ENCODE measurements at regions not wholly inside any gene's neighbourhood (a gene's known extent, or its start where the extent isn't known, plus 50 kb on each side); places are given as distances from the start of the nearest gene placed in this dataset.
"Not testable (repeated sequence)": the region's sequence is repeated elsewhere in the genome, so short reads cannot be mapped to it uniquely, and the experiment has no call there.

DNA sequence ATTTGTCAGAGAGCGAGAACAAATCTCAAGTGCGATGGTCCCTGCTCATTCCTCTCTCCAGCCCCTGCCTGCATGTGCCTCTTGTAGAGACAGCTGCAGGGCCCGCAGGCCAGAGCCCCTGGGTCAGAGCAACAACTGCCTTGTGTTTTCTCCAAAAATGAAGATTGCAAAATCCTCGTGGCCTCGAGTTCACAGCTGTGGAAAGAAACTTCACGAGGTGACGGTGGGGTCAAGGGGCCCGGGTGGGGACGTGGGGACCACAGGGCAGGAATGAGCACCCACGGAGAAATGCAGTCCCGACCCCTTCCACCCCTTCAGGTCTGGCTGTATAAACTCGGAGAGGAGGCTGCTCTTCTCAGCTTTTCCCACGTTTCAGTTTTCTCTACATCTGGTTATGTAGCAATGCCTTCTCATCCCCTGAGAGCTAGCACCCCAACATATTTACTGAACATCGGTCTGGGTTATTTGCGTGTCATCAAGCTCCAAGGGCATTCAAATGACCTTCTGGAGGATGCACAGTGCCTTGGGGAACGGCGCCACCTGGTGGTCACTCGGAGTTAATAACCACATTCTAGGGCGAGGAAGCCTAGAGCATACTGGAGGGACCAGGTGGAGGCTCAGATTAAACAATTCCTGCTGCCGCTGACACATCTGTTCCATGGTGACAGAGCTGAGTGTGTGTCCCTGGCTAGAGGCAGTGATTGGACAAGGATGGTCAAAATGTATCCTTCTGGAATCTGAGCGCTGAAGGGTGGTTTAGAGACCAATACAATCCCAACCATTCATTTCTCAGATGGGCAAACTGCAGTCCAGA, 91.4 kb upstream of the CYRIA start:
- Mint-ChIP-seq H3K27me3 (ENCODE audit: low read depth in 3 of 3) (peaks cover 0 to 8% (median 2%) of the 10 kb centered on the region in 3 donors), H3K4me3 (no peak overlapping the region), H3K36me3 (no peaks in the 10 kb centered on the region), H3K27ac (no peak overlapping the region), H3K4me1 (peaks cover 0 to 5% of the 10 kb centered on the region in 2 donors), H3K9me3 (no peaks in the 10 kb centered on the region)
- DNase-seq = peak; percentile 52 to 70 (median 61)

- Mint-ChIP-seq H3K4me3 (no peak overlapping the region), H3K9me3 (no peaks in the 10 kb centered on the region), H3K27ac (no peak overlapping the region), H3K4me1 (peaks cover 0 to 5% of the 10 kb centered on the region in 2 donors), H3K36me3 (no peaks in the 10 kb centered on the region), H3K27me3 (ENCODE audit: low read depth in 3 of 3) (peaks cover 0 to 6% (median 2%) of the 10 kb centered on the region in 3 donors)
- DNase-seq = no peak
Measured at GRCh38 chr2:16755442-16755841, 89.8 kb upstream of the CYRIA start.

DNA sequence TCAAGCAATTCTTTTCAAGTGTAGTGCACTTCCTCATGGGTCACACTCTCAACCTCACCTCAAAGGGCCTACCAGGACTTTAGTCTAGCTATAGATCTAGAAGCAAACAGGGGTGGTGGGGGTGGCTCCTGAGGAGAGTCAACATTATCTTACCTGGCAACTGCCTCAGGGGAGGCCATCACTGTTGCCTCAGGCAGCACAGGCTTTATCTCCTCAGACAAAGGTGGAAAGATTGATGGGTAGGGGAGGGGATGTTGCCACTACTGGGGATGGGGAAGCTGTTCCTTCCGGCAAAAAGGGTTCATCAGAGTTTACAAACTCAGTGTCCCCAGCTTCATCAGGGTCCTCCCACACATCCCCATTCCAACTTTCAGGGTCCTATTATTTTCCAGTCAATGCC, 87.4 kb upstream of the CYRIA start:
- H3K27ac Mint-ChIP-seq; H3K36me3 Mint-ChIP-seq; H3K9me3 Mint-ChIP-seq; H3K27me3 Mint-ChIP-seq (ENCODE audit: low read depth in 3 of 3); DNase-seq; H3K4me1 Mint-ChIP-seq; H3K4me3 Mint-ChIP-seq: not testable (repeated sequence)

- not testable (repeated sequence) for H3K4me1 Mint-ChIP-seq, H3K9me3 Mint-ChIP-seq, DNase-seq
Measured at GRCh38 chr2:16750925-16751214, 85.2 kb upstream of the CYRIA start.

DNA sequence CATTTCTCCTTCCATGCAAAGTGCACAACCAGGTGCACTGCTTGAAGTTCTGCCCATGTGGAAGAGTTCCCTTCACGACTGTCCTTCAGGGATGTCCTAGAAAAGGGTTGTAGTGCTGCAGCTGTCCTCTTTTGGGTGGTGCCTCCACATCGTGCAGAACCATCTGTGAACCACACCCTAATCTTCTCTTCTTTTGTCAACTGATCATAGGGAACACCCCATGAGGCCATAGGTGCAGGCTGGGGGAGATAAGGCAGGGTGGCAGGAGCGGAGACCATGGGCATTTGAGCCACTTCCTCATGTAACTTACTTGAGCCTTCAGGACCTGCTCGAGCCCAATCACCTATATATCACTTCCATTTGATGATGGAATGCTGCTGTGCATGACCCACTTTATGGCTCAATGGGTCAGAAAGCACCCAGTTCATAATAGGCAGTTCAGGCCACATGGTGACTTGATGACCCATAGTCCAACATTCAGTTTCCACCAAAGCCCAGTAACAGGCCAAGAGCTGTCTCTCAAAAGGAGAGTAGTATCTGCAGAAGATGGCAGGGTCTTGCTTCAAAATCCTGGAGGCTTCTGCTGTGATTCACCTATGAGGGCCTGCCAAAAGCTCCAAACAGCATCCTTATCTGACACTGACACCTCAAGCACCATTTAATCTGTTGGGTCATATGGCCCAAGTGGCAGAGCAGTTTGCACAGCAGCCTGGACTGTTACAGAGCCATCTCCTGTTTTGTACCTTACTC, 84.7 kb upstream of the CYRIA start:
- peaks cover 0 to 2% (median 0%) of the 10 kb centered on the region in 3 donors for H3K27me3 Mint-ChIP-seq (ENCODE audit: low read depth in 3 of 3)
- H3K4me1 Mint-ChIP-seq = no peaks in the 10 kb centered on the region
- no peaks in the 10 kb centered on the region for H3K9me3 Mint-ChIP-seq
- no peak for DNase-seq
- no peak overlapping the region for H3K27ac Mint-ChIP-seq
- peaks cover 0 to 4% (median 0%) of the 10 kb centered on the region in 3 donors for H3K36me3 Mint-ChIP-seq
- H3K4me3 Mint-ChIP-seq = no peak overlapping the region

More at GRCh38 chr2:16750925-16751214, 85.2 kb upstream of the CYRIA start:
- H3K27me3 Mint-ChIP-seq (ENCODE audit: low read depth in 3 of 3); H3K36me3 Mint-ChIP-seq; H3K4me3 Mint-ChIP-seq; H3K27ac Mint-ChIP-seq: not testable (repeated sequence)

GRCh38 chr2:16748511-16749266, 83.1 kb upstream of the CYRIA start:
- not testable (repeated sequence) for H3K27me3 Mint-ChIP-seq (ENCODE audit: low read depth in 3 of 3); H3K4me3 Mint-ChIP-seq; H3K27ac Mint-ChIP-seq; H3K36me3 Mint-ChIP-seq; H3K4me1 Mint-ChIP-seq; H3K9me3 Mint-ChIP-seq; DNase-seq

- Mint-ChIP-seq H3K4me3 (no peak overlapping the region), H3K9me3 (no peaks in the 10 kb centered on the region), H3K4me1 (no peaks in the 10 kb centered on the region), H3K27ac (no peak overlapping the region), H3K36me3 (peaks cover 0 to 4% (median 0%) of the 10 kb centered on the region in 3 donors), H3K27me3 (ENCODE audit: low read depth in 3 of 3) (peaks cover 0 to 2% (median 0%) of the 10 kb centered on the region in 3 donors)
- DNase-seq = no peak
Measured at GRCh38 chr2:16747689-16748088, 82.1 kb upstream of the CYRIA start.

DNA sequence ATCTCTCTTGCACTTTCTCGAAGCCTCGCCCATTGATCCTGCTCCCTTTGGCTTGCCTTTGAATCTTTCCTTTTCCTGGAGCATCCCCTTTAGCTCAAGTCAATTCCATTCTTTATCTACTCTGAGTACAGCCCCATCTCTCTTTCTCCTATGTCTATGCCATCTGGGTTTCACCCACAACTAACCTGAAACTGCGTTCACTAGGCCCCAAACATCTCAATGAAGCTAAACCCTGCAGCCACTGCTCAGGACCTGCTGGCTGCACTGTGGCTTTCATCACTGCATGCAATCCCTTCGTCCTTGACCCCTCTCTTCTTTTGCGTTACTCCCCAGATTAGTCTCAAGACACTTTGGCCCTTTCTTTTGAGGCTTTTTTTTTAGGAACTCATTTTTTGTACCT, 81.6 kb upstream of the CYRIA start:
- Mint-ChIP-seq H3K9me3 (no peaks in the 10 kb centered on the region), H3K4me3 (no peak overlapping the region), H3K4me1 (no peaks in the 10 kb centered on the region), H3K36me3 (peaks cover 0 to 4% (median 0%) of the 10 kb centered on the region in 3 donors), H3K27me3 (ENCODE audit: low read depth in 3 of 3) (peaks cover 0 to 2% (median 0%) of the 10 kb centered on the region in 3 donors), H3K27ac (no peak overlapping the region)
- DNase-seq = no peak

DNA sequence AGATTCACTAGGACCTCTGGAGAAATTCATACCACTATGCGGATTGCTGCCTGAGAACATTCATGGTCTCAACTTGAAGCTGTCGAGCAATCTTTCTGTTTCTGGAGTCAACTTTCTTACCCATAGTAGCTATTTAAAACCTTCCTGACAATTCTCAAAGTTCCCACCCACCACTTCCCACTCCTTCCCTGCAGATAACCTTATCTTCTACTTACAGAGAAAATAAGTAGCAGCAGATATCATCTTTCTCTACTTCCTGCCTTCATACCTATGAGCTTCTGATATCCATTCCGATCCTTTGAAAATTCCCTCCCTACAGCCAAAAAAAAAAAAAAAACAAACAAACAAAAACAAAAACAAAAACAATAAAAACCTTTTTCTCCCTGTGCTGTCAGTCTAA, 81.2 kb upstream of the CYRIA start:
- peaks cover 0 to 2% (median 0%) of the 10 kb centered on the region in 3 donors for H3K27me3 Mint-ChIP-seq (ENCODE audit: low read depth in 3 of 3)
- H3K4me1 Mint-ChIP-seq = no peaks in the 10 kb centered on the region

DNA sequence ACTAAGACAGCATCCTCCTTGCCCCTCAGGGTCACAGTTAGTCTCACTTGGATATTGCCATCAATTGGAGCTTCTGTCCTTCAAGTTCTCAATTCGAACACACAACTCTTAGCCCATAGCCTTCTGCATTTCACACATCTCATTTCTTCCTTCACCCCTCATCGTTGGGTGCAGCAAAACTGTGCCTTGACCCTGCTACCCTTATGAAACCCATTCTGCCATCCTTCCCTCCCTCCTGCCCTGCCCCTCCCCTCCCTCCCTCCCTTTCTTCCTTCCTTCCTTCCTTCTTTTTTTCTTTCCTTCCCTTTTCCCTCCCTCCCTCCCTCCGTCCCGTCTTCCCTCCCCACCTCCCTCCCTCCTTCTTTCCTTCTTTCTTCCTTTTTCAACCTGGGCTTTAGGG, 80.7 kb upstream of the CYRIA start:
- H3K9me3 Mint-ChIP-seq = no peaks in the 10 kb centered on the region
- peaks cover 0 to 4% (median 0%) of the 10 kb centered on the region in 3 donors for H3K36me3 Mint-ChIP-seq
- H3K4me1 Mint-ChIP-seq = no peaks in the 10 kb centered on the region
- DNase-seq = no peak
- H3K27me3 Mint-ChIP-seq (ENCODE audit: low read depth in 3 of 3) = peaks cover 0 to 4% (median 0%) of the 10 kb centered on the region in 3 donors
- no peak overlapping the region for H3K27ac Mint-ChIP-seq
- H3K4me3 Mint-ChIP-seq = no peak overlapping the region

More for the DNA sequence above, 81.2 kb upstream of the CYRIA start:
- Mint-ChIP-seq H3K36me3 (peaks cover 0 to 4% (median 0%) of the 10 kb centered on the region in 3 donors), H3K4me3 (no peak overlapping the region), H3K9me3 (no peaks in the 10 kb centered on the region), H3K27ac (no peak overlapping the region)
- DNase-seq = no peak

DNA sequence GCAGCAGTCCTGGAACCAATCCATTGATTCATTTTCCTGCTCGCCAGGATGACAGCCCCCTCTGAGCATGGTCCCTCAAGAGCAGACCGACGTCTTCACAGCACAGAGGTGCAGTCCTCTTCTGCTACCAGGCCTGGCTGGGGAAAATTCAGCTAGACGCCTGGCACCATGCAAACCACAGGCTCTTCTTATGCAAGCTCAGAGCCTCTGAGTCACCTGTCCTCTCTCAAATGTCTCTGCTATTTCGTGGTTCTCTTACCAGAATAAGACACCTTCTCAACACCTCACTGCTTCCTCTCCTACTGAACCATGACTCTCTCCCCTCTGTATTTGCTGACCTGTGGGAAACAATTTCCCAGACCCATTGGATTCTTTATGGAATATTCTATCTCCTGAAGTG, 79.8 kb upstream of the CYRIA start:
- Mint-ChIP-seq H3K36me3 (peaks cover 0 to 4% (median 0%) of the 10 kb centered on the region in 3 donors), H3K4me1 (no peaks in the 10 kb centered on the region), H3K27me3 (ENCODE audit: low read depth in 3 of 3) (peaks cover 0 to 4% (median 0%) of the 10 kb centered on the region in 3 donors), H3K4me3 (no peak overlapping the region), H3K9me3 (no peaks in the 10 kb centered on the region), H3K27ac (no peak overlapping the region)
- DNase-seq = no peak

GRCh38 chr2:16744521-16744920, 78.9 kb upstream of the CYRIA start:
- H3K4me1 Mint-ChIP-seq = no peaks in the 10 kb centered on the region
- H3K4me3 Mint-ChIP-seq = no peak overlapping the region
- no peak for DNase-seq
- H3K9me3 Mint-ChIP-seq = no peaks in the 10 kb centered on the region
- no peak overlapping the region for H3K27ac Mint-ChIP-seq
- peaks cover 0 to 6% (median 0%) of the 10 kb centered on the region in 3 donors for H3K27me3 Mint-ChIP-seq (ENCODE audit: low read depth in 3 of 3)
- peaks cover 0 to 4% (median 0%) of the 10 kb centered on the region in 3 donors for H3K36me3 Mint-ChIP-seq

DNA sequence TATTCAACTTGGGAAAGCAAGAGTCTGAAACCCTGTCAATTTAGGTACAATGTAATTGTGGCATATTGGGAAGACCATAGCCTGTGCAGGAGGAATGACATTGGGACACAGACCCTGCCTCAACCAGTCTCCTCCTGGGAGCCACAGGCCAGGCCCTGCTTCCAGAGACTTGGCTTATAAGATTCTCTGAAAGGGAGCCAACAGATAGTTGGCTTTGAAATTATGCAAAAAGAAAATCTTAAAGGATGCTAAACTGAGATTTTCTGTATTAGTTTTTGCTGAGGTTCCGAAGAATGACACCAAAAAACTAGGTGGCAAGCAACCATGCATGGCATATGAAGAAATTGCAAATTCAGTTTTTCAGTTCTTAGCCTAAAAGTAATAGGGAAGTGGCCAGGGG, 76.4 kb upstream of the CYRIA start:
- Mint-ChIP-seq H3K27ac (no peak overlapping the region), H3K36me3 (peaks cover 0 to 1% (median 0%) of the 10 kb centered on the region in 3 donors), H3K9me3 (no peaks in the 10 kb centered on the region), H3K27me3 (ENCODE audit: low read depth in 3 of 3) (peaks cover 0 to 6% (median 0%) of the 10 kb centered on the region in 3 donors), H3K4me3 (no peak overlapping the region), H3K4me1 (no peaks in the 10 kb centered on the region)
- DNase-seq = no peak

DNA sequence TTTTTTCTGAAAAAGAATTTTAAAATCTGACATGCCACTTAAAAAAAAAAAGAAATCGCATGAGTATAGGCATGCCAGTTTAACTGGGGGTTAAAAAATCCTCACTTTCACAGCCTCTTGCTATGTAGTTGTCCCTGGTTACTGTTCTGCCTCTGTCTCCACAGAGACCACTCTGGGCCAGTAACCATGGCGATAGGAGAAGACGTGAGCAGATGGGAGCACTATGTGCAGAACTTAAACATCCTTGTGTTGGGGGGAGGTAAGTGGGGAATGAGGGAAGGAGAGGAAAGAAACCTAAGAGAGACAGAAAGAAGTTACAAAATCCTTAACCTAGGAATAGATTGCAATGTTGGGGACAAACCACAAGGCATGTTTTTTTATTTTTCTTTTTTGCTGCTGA, 75.9 kb upstream of the CYRIA start:
- no peak for DNase-seq
- Mint-ChIP-seq H3K36me3 (no peaks in the 10 kb centered on the region), H3K4me3 (no peak overlapping the region), H3K9me3 (no peaks in the 10 kb centered on the region), H3K27ac (no peak overlapping the region), H3K27me3 (ENCODE audit: low read depth in 3 of 3) (peaks cover 0 to 6% (median 0%) of the 10 kb centered on the region in 3 donors), H3K4me1 (no peaks in the 10 kb centered on the region)
